Pancreas (tissue), 10 donors: ENCODE measurements at regions not wholly inside any gene's neighbourhood (a gene's known extent, or its start where the extent isn't known, plus 50 kb on each side); places are given as distances from the start of the nearest gene placed in this dataset.

Experiments used
- ATAC-seq, 4 donors: fragments of 200-7000 bp; cut with Tn5 transposase; one replicate each; pipeline versions ENCODE4 v1.8.0 to v1.9.1; 2020; ENCODE audit warnings: mild to moderate bottlenecking in 4 of 4, moderate library complexity in 4 of 4
- DNase-seq, 6 donors: peaks; one replicate each; pipeline ENCODE4 v3.0.0-alpha.2; 2020
- FAIRE-seq: peaks from 2 replicates; lab custom pipeline; 2012; peaks lifted over from hg19 to GRCh38; lab: Jason Lieb, UNC
- H3K27ac ChIP-seq, 4 donors: fragments of 200-600 bp; sonication (generic); 1 replicate in 3 of 4; 2 replicates in 1 of 4; pipeline versions ENCODE4 v1.5.0 to v1.8.0; 2020
- H3K27me3 ChIP-seq, 4 donors: fragments of 200-600 bp; one replicate each; pipeline ENCODE4 v1.8.0; 2021
- H3K36me3 ChIP-seq, 3 donors: fragments of 200-600 bp; sonication (generic) in 1 of 3; one replicate each; pipeline versions ENCODE4 v1.5.0 to v1.8.0; 2020 to 2021
- H3K4me1 ChIP-seq, 3 donors: fragments of 200-600 bp; one replicate each; pipeline ENCODE4 v1.8.0; 2021
- H3K4me3 ChIP-seq, 4 donors: fragments of 200-600 bp; sonication (generic) in 2 of 4; one replicate each; pipeline versions ENCODE4 v1.5.0 to v1.8.0; 2020 to 2021
- H3K9me3 ChIP-seq, 4 donors: fragments of 200-600 bp; one replicate each; pipeline ENCODE4 v1.8.0; 2021
- WGBS, 2 donors: extraction: QIAGEN DNeasy Blood & Tissue Kit; methylation state at CpG; one replicate each; pipeline ENCODE4 v1.1.7; 2013; 5-methylcytosine and 5-hydroxymethylcytosine counted together
- intact Hi-C, 3 donors: fragments of 100-400 bp; cut with DNase I; formaldehyde crosslinking; loops; one replicate each; pipeline versions ENCODE4 v1.11.1 to v1.14.2; 2022
- TF ChIP-seq, protein P1 (sequence below), 4 donors: fragments of 200-600 bp; sonication (generic) in 3 of 4; IDR thresholded peaks; one replicate each; pipeline versions ENCODE4 v1.5.0 to v1.8.0; 2021; ENCODE audit warnings: antibody characterized with exemption in 4 of 4
- donor health status: healthy with polysubstance abuse.
- donor health status: DM: no; HTN: no; CAD: no; lungs with moderate emphysema.
- donor health status: DM: no; HTN: no; CAD: no.
- donor health status: control.
- donor health status: control.
- donor health status: Bipolar disorder and iron deficiency.
- donor health status: DM: yes; HTN: yes; CAD: no.
- donor health status: DM: no; HTN: no; CAD: no.
- donor health status: DM: no; HTN: no; CAD: no.
- donor health status: DM: yes; HTN: yes; CAD: no.

DNA sequence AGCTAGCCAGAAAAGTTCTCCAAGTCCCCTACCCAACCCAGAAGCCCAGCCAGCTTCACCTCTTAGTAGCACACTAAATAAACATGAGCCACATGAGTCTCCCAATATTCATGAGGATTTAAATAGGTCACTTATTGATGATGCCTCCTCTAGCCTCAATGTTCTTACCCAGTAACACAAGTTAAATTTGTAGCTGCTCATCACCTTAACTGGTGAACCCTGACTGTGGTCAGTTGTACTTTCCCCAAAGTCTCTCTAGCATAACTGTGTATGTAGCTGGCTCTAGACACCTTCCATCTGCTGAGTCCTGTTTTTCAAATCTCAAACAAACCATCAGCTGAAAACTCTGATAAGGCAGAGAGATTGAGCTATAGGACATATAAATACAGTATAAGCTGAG, 100.3 kb upstream of the ELAVL2 start:
- H3K4me3 ChIP-seq, result no peak overlapping the region
- no peaks in the 10 kb centered on the region for H3K27me3 ChIP-seq
- no peaks in the 10 kb centered on the region for H3K36me3 ChIP-seq
- TF ChIP-seq, protein P1, sequence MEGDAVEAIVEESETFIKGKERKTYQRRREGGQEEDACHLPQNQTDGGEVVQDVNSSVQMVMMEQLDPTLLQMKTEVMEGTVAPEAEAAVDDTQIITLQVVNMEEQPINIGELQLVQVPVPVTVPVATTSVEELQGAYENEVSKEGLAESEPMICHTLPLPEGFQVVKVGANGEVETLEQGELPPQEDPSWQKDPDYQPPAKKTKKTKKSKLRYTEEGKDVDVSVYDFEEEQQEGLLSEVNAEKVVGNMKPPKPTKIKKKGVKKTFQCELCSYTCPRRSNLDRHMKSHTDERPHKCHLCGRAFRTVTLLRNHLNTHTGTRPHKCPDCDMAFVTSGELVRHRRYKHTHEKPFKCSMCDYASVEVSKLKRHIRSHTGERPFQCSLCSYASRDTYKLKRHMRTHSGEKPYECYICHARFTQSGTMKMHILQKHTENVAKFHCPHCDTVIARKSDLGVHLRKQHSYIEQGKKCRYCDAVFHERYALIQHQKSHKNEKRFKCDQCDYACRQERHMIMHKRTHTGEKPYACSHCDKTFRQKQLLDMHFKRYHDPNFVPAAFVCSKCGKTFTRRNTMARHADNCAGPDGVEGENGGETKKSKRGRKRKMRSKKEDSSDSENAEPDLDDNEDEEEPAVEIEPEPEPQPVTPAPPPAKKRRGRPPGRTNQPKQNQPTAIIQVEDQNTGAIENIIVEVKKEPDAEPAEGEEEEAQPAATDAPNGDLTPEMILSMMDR (IDR thresholded peaks at IDR 0.05), result no peak
- no peaks in the 10 kb centered on the region for H3K4me1 ChIP-seq
- H3K9me3 ChIP-seq, result no peaks in the 10 kb centered on the region
- no peak for FAIRE-seq
- intact Hi-C loops, result no loop called here
- H3K27ac ChIP-seq, result no peak overlapping the region
- DNase-seq, result no peak
- ATAC-seq, result no peak

DNA sequence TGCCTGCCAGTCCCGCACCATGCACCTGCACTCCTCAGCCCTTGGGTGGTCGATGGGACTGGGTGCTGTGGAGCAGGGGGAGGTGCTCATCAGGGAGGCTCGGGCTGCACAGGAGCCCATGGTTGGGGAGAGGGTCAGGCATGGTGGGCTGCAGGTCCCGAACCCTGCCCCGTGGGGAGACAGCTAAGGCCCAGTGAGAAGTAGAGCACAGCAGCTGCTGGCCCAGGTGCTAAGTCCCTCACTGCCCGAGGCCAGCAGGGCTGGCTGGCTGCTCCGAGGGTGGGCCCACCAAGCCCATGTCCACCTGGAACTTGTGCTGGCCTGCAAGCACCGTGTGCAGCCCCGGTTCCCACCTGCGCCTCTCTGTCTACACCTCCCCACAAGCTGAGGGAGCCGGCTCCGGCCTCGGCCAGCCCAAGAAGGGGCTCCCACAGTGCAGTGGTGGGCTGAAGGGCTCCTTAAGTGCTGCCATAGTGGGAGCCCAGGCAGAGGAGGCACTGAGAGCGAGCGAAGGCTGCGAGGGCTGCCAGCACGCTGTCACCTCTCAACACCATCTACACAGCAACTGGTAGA, 88.5 kb upstream of the ELAVL2 start:
- WGBS, 2 donors, result 84 to 93% methylated on average over 17 of the region's 17 CpGs
- Histone ChIP-seq H3K4me1 (no peaks in the 10 kb centered on the region), H3K4me3 (no peak overlapping the region), H3K27ac (no peak overlapping the region), H3K9me3 (no peaks in the 10 kb centered on the region), H3K36me3 (no peaks in the 10 kb centered on the region), H3K27me3 (no peaks in the 10 kb centered on the region)
- FAIRE-seq (no peak), DNase-seq (peak in 2 of 6 donors; percentile 14 to 58), ATAC-seq (no peak)
- intact Hi-C loops, result no loop called here
- TF ChIP-seq, protein P1 (IDR thresholded peaks at IDR 0.05), result no peak

DNA sequence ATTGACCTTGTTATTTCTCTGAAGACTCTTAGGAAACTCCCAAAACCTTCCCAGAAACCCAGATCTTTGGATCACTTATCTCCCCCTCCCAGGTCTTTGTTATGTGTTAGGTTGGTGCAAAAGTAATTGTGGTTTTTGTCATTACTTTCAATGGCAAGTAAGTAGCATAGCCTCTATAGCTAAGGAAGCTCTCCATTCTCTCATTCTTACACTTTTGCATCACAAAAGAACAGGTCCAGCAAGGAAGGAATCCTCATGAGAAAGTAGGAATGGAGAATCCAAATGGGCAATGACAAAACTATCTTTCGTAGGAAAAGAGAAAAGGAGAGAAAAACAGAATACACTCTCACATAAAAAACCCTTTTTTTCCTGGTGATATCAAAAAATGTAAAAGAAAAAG, 81.3 kb upstream of the ELAVL2 start:
- Histone ChIP-seq H3K27ac (no peak overlapping the region), H3K27me3 (no peaks in the 10 kb centered on the region), H3K9me3 (no peaks in the 10 kb centered on the region), H3K36me3 (no peaks in the 10 kb centered on the region), H3K4me1 (no peaks in the 10 kb centered on the region), H3K4me3 (no peak overlapping the region)
- TF ChIP-seq, protein P1 (IDR thresholded peaks at IDR 0.05), result no peak
- intact Hi-C loops, result no loop called here
- no peak for DNase-seq
- WGBS, 2 donors, result 52 to 57% methylated on average over 1 of the region's 1 CpG
- ATAC-seq, result no peak
- FAIRE-seq, result no peak

DNA sequence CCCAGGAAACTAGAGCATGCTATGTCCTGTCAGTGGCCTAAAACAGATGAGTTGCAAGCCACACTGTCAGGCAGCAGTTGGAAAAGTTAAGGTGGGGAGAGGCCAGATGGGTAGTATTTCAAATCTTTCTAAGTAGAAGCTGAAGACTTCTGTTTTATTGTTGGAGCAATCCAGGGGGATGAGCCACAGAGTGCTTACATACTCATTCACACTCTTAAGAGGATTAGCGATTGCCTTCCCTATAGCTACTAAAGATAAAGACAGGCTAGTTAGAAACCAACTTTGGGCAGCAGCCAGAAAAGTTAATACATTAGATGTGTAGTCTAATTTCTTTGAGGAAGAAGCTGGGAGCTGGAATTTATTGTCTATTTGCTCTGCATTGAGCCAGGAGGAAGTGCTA, 61.7 kb upstream of the ELAVL2 start:
- ATAC-seq (no peak), DNase-seq (no peak), FAIRE-seq (no peak)
- Histone ChIP-seq H3K27me3 (no peaks in the 10 kb centered on the region), H3K27ac (no peak overlapping the region), H3K9me3 (no peaks in the 10 kb centered on the region), H3K4me3 (no peak overlapping the region), H3K4me1 (no peaks in the 10 kb centered on the region), H3K36me3 (no peaks in the 10 kb centered on the region)
- TF ChIP-seq, protein P1 (IDR thresholded peaks at IDR 0.05), result no peak
- WGBS, 2 donors, result 60 to 71% methylated on average over 1 of the region's 1 CpG
- intact Hi-C loops, result no loop called here
